ENCODE measurements at regions not wholly inside any gene's neighbourhood (a gene's known extent, or its start where the extent isn't known, plus 50 kb on each side); places are given as distances from the start of the nearest gene placed in this dataset.

- TF ChIP-seq, protein P1, sequence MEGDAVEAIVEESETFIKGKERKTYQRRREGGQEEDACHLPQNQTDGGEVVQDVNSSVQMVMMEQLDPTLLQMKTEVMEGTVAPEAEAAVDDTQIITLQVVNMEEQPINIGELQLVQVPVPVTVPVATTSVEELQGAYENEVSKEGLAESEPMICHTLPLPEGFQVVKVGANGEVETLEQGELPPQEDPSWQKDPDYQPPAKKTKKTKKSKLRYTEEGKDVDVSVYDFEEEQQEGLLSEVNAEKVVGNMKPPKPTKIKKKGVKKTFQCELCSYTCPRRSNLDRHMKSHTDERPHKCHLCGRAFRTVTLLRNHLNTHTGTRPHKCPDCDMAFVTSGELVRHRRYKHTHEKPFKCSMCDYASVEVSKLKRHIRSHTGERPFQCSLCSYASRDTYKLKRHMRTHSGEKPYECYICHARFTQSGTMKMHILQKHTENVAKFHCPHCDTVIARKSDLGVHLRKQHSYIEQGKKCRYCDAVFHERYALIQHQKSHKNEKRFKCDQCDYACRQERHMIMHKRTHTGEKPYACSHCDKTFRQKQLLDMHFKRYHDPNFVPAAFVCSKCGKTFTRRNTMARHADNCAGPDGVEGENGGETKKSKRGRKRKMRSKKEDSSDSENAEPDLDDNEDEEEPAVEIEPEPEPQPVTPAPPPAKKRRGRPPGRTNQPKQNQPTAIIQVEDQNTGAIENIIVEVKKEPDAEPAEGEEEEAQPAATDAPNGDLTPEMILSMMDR (IDR thresholded peaks at IDR 0.05): no peak
- TF ChIP-seq POLR2A (IDR thresholded peaks at IDR 0.05): no peak
Observed at GRCh38 chr5:168007286-168007685, 284.2 kb upstream of the WWC1 start.
